Right renal cortex interstitium (tissue), 3 donors: ENCODE measurements at regions not wholly inside any gene's neighbourhood (a gene's known extent, or its start where the extent isn't known, plus 50 kb on each side); places are given as distances from the start of the nearest gene placed in this dataset.

Experiments used
- DNase-seq, 3 donors: peaks; one replicate each; pipeline ENCODE4 v3.0.0-alpha.2; 2013; ENCODE audit warnings: low read depth in 3 of 3, low spot score in 2 of 3

DNA sequence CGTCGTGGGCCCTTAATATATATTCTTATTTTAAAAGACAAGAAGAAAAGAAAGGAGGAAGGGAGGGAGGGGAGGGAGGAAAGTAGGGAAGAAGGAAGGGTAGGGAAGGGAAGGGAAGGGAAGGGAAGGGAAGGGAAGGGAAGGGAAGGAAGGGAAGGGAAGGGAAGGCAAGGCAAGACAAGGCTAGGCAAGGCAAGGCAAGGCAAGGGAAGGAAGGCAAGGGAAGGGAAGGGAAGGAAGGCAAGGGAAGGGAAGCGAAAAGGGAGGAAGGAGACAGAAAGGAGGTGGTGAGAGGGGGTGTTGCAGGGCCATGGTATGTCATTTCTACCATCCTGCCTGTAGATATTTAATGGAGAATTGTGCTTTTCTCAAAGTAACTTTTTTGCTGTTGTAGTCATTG is 83.9 kb upstream of the BTBD3 start:
- no peak for DNase-seq

DNA sequence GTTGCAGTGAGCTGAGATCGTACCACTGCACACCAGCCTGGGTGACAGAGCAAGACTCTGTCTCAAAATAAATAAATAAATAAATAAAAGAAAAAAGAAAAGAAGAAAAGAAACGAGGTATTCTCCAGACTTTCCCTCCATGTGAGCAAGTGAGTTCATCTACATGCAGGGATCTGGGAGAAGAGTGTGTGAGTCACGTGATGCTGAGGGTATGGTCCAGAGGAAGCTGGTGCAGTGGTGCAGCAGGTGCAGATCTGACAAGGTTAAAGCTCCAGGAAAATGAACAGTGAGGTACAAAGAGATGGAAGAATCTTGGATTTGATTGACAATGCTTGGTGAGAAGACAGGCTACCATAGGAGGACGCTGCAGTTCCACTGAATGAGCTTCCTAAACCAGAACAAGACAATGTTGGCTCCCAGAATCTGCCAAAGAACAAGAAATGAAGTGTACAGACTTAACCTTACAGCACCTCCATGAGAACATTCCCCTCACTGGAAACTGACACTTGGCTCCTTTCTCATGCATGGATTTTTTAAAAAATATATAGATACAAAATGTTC is 79.5 kb upstream of the BTBD3 start:
- DNase-seq = no peak

DNA sequence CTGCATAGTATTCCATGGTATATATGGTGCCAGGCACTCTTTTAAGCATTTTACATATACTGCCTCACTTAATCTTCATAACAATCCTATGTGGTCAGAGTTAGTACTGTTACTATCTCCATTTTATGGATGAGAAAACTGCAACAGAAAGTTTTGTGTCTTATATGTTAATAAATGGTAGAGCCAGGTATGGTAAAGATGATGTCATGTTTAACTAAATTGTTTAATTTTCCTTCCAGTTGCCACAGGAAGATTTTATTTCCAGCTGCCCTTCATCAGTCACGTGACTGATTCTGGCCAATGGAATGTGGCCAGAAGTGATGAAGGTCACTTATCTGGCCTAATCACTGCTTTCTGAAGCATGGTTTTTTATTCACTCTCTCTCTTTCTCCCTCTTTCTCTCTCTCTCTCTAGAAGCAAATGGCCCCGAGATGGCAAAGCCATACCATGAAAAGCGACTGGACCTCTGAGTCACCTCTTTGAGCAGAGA is 75.7 kb upstream of the BTBD3 start:
- DNase-seq = no peak

DNA sequence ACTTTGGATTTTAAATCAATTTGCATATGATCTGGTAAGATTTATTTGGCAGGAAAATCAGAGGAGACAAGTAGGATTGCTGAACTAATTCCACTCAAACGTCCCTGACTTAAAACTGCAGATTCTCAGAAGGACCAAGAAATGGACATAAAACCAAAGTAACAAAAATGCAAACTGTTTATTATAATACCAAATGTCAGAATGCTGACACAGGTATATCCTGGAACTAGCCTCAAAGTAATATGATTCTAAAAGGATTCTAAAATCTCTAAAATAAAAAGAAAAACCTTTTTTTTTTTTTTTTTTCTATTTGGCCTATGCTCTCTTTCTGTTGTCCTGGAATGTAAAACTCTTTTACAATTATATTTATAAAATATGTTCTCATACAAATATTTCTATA is 74.4 kb upstream of the BTBD3 start:
- no peak for DNase-seq

DNA sequence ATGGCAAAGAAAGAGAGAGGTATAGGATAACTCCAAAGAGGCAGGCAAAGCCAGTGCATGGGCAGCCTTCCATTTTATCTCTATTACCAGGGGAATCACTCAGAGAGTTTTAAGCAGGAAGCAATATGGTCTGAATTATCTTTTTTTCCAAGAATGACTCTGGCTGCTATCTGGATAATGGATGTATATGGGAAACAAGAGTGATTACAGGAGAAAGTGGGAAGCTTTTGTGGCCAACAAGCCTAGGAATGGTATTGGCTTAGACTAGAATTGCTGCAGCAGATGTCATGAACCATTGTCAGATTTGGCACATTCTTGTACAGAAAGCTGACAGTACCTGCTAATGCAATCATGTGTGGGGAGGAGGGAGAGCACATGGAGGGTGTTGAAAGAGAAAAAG is 73.0 kb upstream of the BTBD3 start:
- no peak for DNase-seq

DNA sequence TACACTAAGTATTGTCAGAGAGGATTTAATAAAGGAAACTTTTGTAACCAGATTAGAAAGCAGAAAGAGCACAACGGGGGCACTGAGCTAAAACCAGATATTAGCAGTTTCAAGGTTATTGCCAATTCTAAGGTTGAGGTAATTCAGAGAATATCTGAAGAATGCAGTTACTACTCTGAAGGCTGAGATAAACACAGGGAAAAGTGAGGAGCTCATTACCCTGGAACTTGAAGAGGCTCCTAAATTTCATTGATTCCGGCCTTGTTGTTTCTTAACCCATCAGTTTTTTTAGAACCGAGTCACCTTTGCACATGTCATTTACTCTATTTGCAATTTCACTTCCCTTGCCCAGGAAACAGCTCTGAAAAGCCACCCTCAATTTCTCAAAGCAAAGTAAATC is 72.4 kb upstream of the BTBD3 start:
- no peak for DNase-seq

DNA sequence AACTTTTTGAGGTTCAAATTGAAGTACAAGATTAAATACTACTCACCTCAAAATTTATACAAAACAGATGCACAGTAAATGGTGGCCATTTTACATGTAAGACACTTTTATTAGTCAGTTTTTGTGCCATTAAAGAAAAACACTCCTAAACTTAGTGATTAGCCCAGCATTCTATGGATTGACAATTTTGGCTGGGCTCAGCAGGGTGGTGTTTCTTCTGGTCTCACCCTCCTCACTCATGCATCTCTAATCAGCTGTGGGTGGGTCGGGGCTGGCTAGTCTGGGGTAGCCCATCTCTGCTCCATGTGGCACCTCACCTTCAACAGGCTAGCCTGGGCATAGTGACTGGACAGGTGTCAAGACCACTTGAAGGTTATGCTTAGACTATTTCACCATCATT is 71.6 kb upstream of the BTBD3 start:
- no peak for DNase-seq

DNA sequence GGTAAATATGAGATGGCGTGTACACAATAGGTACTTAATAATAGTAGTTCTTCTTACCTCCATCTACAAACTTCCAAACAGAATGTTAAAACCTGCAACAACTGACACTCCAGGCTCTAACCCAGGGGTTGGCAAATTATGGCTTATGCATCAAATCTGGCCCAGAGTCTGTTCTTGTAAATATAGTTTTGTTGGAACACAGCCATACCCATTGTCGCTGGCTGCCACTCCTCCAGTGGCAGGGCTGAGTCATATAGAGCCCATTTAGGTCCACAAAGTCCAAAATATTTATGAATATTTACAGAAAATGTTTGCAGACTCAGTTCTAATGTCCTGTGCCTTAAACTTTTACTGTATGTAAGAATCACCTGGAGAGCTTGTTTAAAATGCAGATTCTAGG is 69.9 kb upstream of the BTBD3 start:
- no peak for DNase-seq

DNA sequence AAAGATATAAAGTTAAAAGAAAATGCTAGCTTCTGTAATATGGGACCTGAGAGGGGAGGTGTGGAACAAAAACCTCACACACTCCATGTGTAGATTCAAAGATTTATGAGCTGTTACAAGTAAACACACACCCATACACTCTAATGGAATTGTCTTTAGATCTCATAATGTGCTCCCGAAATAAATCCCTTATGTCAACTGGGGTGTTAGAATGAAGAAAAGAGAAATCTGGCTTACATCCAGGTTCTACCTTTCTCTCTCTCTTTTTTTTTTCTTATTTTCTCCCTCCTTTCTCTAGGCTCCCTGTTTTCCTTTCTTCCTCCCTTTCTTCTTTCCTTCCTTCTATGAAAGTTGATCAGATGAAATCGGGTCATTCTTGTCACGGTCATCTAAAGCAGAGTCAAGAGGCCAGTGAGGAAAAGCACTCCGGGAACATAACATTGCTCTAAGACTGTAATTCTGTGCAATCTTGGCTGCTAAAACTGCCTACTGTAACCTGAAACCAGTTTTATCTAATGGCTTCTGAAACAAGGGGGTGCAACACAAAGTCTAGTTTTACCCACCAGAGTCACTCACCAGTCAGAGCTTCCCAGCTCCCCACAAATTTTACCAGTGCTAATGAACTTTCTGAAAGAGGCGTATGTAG is 68.3 kb upstream of the BTBD3 start:
- DNase-seq = peak; percentile 5 to 16 (median 6)

DNA sequence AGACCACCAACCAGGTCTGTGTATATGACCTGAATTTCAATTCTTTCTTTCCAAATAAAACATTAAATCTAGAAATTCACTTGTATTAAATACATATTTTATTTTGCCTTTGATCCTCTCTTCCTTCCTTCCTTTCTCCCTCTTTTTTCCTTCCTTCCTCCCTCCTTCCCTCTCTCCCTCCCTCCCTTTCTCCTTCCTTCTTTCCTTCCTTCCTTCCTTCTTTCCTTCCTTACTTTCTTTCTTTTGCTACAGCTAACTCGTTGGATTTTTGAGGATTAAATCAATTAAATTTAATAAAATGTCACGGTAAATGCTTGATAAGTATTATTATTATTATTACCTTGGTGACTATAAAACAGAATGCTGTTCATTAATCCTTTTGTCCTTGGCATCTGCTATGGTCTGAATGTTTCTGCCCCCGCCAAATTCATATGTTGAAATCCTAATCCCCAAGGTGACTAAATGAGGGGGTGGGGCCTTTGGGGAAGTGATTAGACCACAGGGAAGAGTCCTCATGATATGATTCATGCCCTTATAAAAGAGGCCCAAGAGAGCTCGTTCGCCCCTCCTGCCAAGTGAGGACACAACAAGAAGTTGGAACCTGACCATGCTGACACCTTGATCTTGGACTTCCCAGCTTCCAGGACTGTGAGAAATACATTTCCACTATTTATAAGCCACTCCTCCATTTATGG is 67.6 kb upstream of the BTBD3 start:
- DNase-seq = no peak

DNA sequence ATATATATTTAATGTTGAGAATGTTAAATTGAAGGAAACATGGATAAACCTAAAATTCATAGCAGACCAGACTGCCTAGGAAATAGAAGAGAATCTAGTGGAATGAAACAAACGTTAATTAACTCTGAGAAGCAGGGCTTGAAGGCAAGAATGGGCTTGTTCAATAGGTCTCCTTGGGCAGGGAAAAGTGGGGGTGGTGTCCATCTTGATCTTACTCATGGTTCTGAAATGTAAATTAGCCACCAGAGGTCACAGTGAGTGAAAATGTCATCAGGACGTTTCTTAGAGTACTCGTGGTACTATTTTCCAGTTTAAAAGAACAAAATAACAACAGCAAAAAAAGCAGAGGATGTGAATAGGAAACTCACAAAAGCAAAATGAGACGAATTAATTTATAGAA is 66.8 kb upstream of the BTBD3 start:
- no peak for DNase-seq

DNA sequence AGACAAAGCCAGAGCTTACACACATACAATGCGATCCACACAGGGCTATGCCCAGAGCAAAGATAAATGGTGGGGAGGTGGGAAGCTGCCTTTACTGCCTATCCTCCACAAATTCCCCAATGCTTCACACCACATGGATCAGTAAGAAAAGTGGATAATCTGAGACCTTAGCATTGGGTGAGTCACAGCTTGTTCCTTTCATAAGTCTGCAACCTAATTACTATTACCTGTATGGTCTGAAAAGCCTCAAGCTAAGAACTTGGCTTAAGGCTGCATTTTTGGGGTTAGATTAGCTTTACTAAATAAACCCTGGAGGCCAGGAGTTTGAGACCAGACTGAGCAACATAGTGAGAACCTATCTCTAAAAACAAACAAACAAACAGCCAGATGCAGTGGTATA is 66.0 kb upstream of the BTBD3 start:
- no peak for DNase-seq

DNA sequence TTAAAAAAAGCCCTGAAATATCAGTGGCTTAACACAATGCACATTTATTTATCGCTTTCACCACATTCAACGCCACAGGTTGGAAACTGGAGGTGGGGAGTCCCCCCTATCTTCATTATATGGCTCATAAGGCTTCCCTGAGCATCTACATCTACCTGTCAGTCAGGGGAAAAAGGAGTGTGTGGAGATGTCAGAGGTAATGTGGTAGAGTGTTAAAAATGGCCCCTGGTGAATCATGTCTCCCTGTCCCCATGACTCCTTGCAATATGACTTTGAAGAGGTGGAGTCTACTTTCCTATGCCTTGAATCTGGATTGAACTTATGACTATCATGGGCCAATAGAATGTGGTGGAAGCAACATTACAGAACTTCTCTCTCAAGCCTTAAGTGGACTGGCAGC is 65.5 kb upstream of the BTBD3 start:
- no peak for DNase-seq

DNA sequence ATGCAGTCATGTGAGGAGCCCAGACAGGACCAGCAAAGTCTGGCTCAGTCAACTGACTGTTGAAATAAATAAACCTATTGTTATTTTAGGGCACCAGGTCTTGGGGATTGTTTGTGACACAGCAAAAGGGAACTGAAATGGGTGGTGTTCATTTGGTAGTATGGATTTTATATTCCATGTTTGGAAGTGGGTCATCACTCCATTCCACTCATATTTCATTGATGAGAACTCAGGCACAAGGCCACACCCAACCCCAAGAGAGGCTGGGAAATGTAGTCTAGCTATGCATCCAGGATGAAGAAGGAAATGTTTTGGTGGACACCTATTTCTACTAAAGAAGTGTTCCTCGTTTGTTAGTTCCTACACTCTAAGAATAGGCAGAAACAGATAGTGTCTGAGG is 64.9 kb upstream of the BTBD3 start:
- no peak for DNase-seq

DNA sequence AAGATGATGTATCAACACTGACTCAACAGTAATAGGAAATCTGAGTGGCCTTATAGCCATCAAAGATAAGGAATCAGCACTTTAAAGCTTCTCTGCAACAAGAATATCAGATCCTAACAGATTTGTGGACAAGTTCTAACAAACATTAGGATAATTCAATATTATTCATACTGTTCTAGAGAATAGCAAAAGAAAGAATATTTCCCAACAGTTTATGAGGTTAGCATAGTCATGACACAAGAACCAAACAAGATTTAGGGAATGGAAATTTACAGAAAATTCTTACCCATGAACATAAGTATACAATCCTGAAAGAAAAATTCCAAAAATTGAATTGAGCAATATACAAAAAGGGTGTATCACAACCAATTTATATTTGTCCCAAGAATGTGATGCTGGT is 64.3 kb upstream of the BTBD3 start:
- no peak for DNase-seq

DNA sequence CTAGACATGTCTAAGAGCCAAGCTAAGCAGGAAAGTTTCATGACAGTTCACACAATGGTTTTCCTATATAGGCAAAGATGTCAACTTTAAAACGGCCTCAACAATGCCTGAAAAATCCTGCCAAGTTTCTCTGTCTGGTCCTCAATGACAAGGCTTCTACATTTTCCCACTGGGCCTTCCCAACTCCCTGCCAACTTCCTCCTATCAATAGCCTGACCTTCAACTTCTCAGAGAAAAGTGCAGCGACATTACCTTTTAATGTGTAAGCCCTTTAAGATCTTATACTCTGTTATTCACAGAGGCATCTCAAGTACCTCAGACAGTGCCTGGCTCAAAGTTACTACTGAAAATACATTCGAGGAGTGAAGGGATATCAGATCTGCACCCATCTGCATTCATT is 56.2 kb upstream of the BTBD3 start:
- no peak for DNase-seq

DNA sequence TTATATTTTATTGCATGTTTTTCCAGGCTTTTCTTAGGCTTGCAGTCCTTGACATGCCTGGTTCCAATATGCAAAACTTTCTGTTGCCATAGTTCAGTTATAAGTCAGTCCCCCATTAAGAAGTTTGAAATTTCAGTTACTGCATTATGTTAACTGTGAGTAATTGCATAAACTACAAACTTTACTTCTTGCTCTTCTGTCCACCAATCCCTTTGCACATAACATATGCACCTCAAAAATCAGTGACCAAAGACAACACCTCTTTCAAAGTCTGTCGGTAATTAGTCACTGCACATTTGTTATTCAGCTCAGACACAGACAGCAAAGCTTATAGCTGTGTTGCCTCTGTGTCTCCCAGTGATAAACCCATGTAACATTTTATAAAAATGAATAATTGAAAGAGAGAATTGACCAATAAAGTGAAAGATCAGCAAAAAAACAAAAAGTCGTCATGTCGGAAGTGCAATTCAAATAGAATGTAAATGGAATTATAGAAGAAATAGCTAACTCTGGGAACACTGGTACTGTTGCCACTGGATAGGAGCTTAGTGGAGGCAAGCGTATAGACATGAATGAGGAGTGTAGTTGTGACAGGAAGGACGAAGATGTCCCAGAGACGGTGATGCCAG is 50.3 kb upstream of the BTBD3 start:
- no peak for DNase-seq
